ENCODE measurements at regions not wholly inside any gene's neighbourhood (a gene's known extent, or its start where the extent isn't known, plus 50 kb on each side); places are given as distances from the start of the nearest gene placed in this dataset.

- Histone ChIP-seq H2AFZ (0 out of 2 replicates have a peak overlapping the region, but pooled peaks have one; percentile 16), H4K20me1 (replicated peaks; ENCODE audit: insufficient read depth) (no peaks in the 10 kb centered on the region), H3K4me3 (no peak overlapping the region), H3K4me2 (no peak overlapping the region), H3K79me2 (replicated peaks; ENCODE audit: insufficient read depth) (no peaks in the 10 kb centered on the region), H3K27me3 (ENCODE audit: insufficient read depth) (no peaks in the 10 kb centered on the region), H3F3A (replicated peaks; ENCODE audit: low read depth) (no peaks in the 10 kb centered on the region), H3K9me2 (ENCODE audit: insufficient read depth) (no peaks in the 10 kb centered on the region), H3K27ac (ENCODE audit: low read depth) (no peak overlapping the region), H3K36me3 (ENCODE audit: insufficient read depth) (no peaks in the 10 kb centered on the region), H3K4me1 (ENCODE audit: insufficient read depth) (no peaks in the 10 kb centered on the region)
- no peak for DNase-seq (ENCODE audit: low spot score)
- Mint-ChIP-seq H3K4me1 (no peaks in the 10 kb centered on the region), H3K9me3 (no peaks in the 10 kb centered on the region), H3K27me3 (ENCODE audit: insufficient read depth, low read depth, poor library complexity) (no peaks in the 10 kb centered on the region), H3K27ac (no peak overlapping the region), H3K36me3 (ENCODE audit: low read depth) (no peaks in the 10 kb centered on the region), H3K4me3 (no peak overlapping the region)
- TF ChIP-seq EZH2 (IDR thresholded peaks at IDR 0.05; ENCODE audit: low read depth, unreplicated experiment), result no peak
- no peak for TF ChIP-seq ZNF331 (CRISPR knock-in tag; IDR thresholded peaks at IDR 0.05; ENCODE audit: low read depth)
- TF ChIP-seq, protein P1, sequence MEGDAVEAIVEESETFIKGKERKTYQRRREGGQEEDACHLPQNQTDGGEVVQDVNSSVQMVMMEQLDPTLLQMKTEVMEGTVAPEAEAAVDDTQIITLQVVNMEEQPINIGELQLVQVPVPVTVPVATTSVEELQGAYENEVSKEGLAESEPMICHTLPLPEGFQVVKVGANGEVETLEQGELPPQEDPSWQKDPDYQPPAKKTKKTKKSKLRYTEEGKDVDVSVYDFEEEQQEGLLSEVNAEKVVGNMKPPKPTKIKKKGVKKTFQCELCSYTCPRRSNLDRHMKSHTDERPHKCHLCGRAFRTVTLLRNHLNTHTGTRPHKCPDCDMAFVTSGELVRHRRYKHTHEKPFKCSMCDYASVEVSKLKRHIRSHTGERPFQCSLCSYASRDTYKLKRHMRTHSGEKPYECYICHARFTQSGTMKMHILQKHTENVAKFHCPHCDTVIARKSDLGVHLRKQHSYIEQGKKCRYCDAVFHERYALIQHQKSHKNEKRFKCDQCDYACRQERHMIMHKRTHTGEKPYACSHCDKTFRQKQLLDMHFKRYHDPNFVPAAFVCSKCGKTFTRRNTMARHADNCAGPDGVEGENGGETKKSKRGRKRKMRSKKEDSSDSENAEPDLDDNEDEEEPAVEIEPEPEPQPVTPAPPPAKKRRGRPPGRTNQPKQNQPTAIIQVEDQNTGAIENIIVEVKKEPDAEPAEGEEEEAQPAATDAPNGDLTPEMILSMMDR (conservative IDR thresholded peaks at IDR 0.05; ENCODE audit: low read depth in 2 of 2), result no peak
- no peak for TF ChIP-seq JUNB (IDR thresholded peaks at IDR 0.05; ENCODE audit: unreplicated experiment)
- no peak for ATAC-seq
Observed at GRCh38 chr2:49780949-49781348, 626.6 kb upstream of the FSHR start.

GRCh38 chr2:49772299-49772970 lies 618.1 kb upstream of the FSHR start:
- Histone ChIP-seq H3K36me3 (ENCODE audit: insufficient read depth) (no peaks in the 10 kb centered on the region), H3K4me1 (ENCODE audit: insufficient read depth) (no peaks in the 10 kb centered on the region), H3K79me2 (replicated peaks; ENCODE audit: insufficient read depth) (no peaks in the 10 kb centered on the region), H3K9me2 (ENCODE audit: insufficient read depth) (no peaks in the 10 kb centered on the region), H3K4me2 (no peak overlapping the region), H3F3A (replicated peaks; ENCODE audit: low read depth) (no peaks in the 10 kb centered on the region), H3K27ac (ENCODE audit: low read depth) (no peak overlapping the region), H2AFZ (no peak overlapping the region), H4K20me1 (replicated peaks; ENCODE audit: insufficient read depth) (no peaks in the 10 kb centered on the region; the same call in 1 of the 2 replicates), H3K27me3 (ENCODE audit: insufficient read depth) (no peaks in the 10 kb centered on the region), H3K4me3 (no peak overlapping the region)
- Mint-ChIP-seq H3K36me3 (ENCODE audit: low read depth) (no peaks in the 10 kb centered on the region; the same call in 2 of the 3 replicates), H3K4me1 (peaks cover 3% of the 10 kb centered on the region; the same call in 2 of the 3 replicates), H3K27me3 (ENCODE audit: insufficient read depth, low read depth, poor library complexity) (no peaks in the 10 kb centered on the region), H3K4me3 (no peak overlapping the region), H3K27ac (no peak overlapping the region), H3K9me3 (peaks cover 3% of the 10 kb centered on the region; the same call in 2 of the 3 replicates)
- DNase-seq (ENCODE audit: low spot score), result no peak
- no peak for ATAC-seq
- TF ChIP-seq REST (IDR thresholded peaks at IDR 0.05; ENCODE audit: unreplicated experiment), result no peak
- TF ChIP-seq STAT1 (IDR thresholded peaks at IDR 0.05; ENCODE audit: unreplicated experiment), result no peak
- no peak for TF ChIP-seq ZNF114 (CRISPR knock-in tag; IDR thresholded peaks at IDR 0.05)
- no peak for TF ChIP-seq CREB1 (CRISPR knock-in tag; IDR thresholded peaks at IDR 0.05; ENCODE audit: low read depth)
- TF ChIP-seq EZH2 (IDR thresholded peaks at IDR 0.05; ENCODE audit: low read depth, unreplicated experiment), result no peak
- no peak for TF ChIP-seq ZNF331 (CRISPR knock-in tag; IDR thresholded peaks at IDR 0.05; ENCODE audit: low read depth)
- no peak for TF ChIP-seq POLR2AphosphoS5 (IDR thresholded peaks at IDR 0.05; ENCODE audit: low read depth)
- no peak for TF ChIP-seq JUNB (IDR thresholded peaks at IDR 0.05; ENCODE audit: unreplicated experiment)
- no peak for TF ChIP-seq EZH2phosphoT487 (IDR thresholded peaks at IDR 0.05; ENCODE audit: unreplicated experiment)
- TF ChIP-seq, protein P1 (conservative IDR thresholded peaks at IDR 0.05; ENCODE audit: low read depth in 2 of 2), result no peak
- TF ChIP-seq ETS1 (IDR thresholded peaks at IDR 0.05), result no peak
- no peak for TF ChIP-seq NANOG (IDR thresholded peaks at IDR 0.05; ENCODE audit: borderline replicate concordance)

All from GM23338 (cell line).